GM18520 (cell line): ENCODE measurements at regions not wholly inside any gene's neighbourhood (a gene's known extent, or its start where the extent isn't known, plus 50 kb on each side); places are given as distances from the start of the nearest gene placed in this dataset.
"Not testable (repeated sequence)": the region's sequence is repeated elsewhere in the genome, so short reads cannot be mapped to it uniquely, and the experiment has no call there.

Experiments
- ATAC-seq: cut with Tn5 transposase; IDR thresholded peaks from one replicate; pipeline ENCODE4 v1.9.1; 2021; ENCODE audit not compliant: unreplicated experiment

DNA sequence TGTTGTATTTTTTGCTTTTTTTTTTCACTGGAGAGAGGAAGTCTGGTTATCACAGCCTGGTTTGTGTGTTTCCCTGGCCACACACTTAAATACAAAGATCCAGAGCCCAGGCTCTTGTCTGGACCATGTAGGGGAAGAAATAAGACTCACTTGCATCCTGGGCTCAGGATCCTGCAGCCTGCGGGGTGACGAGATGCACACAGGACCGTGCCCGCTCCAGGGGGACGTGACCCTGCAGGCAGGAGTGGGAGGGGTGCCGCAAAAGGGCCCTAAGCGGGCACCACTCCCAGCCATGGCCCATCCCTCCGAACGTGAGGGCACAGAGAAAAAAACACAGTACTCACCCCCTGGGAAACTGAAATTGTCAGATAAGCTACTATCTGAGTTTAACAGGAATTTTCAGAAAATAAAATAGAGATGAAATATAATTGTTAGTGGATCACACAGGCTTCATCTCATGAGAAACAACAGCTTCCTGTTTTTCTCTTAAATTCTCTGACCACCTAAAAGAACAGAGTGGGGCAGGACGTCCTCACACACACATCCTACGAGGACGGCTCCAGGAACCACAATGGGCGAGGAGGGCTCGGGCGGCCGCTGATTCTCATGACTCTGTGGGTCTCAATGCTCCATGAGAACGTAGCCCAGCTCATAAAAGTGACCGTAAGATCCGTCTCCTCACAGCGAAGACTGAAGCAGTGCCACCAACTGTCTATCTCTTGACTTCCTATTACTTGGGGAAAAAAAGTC is 142.6 kb upstream of the ALKAL2 start:
- ATAC-seq, result no peak

- ATAC-seq, result no peak
Measured at GRCh38 chr2:429575-430254, 141.8 kb upstream of the ALKAL2 start.

DNA sequence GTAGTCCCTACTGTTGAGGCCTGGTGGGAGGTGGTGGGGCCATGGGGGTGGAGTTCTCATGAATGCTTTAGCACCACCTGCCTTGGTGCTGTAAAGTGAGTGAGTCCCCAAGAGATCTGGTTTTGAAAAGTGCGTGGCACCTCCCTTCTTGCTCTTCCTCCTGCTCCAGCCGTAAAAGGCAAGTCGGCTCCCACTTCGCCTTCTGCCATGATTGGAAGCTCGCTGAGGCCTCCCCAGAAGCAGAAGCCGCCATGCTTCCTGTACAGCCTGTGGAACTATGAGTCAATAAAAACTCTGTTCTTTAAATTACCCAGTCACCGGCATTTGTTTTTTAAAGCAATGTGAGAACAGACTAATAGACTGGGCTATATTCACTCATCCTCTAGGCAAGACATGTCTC is 141.3 kb upstream of the ALKAL2 start:
- no peak for ATAC-seq

DNA sequence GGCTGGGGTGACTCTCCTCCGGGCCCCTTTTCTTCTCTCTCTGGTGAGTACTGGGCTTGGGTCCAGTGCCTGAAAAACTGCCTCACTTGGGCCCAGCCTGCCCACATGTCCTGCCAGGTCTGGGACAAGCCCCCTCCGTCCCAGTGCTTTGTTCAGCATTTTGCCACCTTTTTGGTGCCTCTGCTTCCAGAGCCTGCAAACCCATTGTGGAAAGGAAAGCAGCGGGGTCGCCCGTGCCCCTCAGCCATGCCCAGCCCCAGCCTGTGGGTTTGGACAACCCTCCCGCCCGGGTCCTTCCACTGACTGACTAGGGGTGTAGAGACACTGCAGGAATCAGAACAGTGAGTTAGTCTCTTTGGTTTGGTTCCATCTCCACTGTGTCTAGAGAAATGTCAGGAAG is 140.7 kb upstream of the ALKAL2 start:
- ATAC-seq, result no peak

GRCh38 chr2:426696-427095 is 138.8 kb upstream of the ALKAL2 start:
- not testable (repeated sequence) for ATAC-seq

GRCh38 chr2:425947-426346 is 138.1 kb upstream of the ALKAL2 start:
- ATAC-seq, result no peak

GRCh38 chr2:425243-425642 is 137.4 kb upstream of the ALKAL2 start:
- no peak for ATAC-seq

- ATAC-seq, result no peak
Measured at GRCh38 chr2:424306-425171, 136.6 kb upstream of the ALKAL2 start.

DNA sequence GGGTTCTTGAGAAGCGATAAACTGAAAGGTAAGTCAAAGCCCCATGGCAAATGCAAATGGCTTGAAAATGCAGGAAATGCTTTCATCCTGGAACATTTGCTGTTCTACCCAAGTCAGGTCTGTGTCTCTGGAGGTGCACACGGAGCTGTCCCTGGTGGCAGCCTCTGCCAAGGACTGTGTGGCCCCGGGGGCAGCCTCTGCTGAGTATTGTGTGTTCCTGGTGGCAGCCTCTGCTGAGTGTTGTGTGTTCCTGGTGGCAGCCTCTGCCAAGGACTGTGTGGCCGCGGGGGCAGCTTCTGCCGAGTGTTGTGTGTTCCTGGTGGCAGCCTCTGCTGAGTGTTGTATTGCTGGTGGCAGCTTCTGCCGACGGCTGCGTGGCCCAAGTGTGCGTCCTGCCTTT is 135.6 kb upstream of the ALKAL2 start:
- ATAC-seq, result no peak

DNA sequence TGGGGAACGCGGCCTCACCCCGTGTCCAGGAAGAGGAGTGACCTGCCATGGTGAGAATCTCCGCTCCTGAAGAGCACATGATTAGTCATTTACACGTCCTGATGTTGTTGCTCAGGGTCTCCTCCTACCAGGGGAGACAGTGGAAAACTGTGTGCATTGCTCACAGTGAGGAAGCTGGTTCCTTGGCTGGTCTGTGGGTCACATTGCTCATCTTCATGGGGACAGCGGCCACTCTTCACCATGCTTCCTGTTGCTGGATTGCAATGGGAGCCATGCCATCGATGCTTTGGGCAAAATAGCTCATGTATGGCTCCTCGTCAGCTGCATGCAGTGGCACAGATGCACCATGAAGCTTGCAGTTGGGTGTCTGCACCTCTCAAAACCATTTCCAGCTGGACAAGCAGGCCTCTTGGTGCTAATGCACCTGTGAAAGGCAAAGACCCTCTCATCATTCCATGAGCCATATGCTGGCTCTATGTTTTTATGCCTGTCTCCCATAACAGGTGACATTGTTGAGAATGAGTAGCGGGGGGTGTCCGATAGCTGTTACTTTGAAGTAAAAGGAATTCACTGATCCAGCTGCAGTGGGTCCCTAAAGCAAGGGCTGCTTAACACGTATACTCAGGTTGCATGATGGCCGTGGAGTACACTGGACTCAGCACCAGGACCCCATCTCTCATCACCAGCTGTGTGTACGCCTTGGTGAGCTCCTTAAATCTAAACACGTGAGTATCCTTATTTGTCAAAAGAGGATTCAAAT is 135.0 kb upstream of the ALKAL2 start:
- ATAC-seq, result no peak

DNA sequence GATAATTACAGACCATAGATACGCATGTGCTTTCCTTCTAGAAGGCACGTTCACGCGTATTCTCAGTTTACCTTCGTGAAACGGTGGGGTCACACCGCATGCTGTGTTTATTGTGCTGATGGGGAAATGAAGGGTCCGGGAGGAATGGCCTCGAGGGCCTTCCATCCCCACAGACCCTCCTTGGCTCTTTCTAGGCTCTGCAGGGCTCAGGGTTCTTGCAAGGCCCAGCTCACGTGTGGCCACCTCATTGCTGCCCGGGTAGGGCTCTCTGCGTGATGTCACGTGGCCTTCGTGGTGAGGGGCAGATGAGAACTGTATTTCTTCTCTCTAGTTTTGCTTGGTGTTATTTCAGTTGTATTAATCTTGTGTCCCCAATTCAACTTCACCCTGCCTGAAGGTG is 133.5 kb upstream of the ALKAL2 start:
- no peak for ATAC-seq

DNA sequence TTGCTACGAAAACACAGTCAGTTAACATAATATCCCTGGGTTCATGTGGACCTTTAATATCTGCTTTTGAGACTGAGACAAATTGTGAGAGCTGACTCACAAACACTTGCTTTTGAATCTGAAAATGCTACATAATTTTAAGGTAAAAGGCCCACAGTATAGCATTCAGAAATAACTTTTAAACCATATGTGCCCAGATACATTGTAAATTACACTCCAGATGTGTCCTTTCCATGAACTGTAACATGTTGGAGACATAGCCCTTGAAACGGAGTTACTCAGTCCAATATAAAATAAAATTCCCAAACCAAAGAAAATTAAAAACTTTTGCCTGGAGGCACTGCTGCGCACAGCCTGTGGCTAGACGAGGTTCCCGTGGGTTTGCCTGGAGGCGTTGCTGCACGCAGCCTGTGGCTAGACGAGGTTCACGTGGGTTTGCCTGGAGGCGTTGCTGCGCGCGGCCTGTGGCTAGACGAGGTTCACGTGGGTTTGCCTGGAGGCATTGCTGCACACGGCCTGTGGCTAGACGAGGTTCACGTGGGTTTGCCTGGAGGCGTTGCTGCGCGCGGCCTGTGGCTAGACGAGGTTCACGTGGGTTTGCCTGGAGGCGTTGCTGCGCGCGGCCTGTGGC is 131.9 kb upstream of the ALKAL2 start:
- no peak for ATAC-seq

- ATAC-seq, result no peak
Measured at GRCh38 chr2:417662-418061, 129.8 kb upstream of the ALKAL2 start.

DNA sequence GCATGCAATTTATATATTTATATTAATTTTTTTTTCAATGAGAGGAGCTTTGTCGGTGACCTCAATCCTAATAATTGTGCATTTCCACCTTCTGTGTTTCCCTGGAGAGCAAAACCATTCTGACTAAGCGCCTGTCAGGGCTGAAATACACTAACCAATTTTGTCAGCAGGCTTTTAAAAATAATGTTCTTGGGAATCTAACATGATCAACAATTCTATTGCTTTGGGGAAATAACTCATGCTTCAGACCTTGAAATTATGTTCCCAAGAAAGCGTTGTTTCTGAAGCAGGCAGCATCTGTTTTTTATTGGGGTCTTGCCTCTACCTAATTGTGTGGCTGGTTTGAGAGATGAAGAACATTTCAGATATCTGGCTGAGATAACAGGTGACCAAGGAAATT is 129.1 kb upstream of the ALKAL2 start:
- ATAC-seq, result no peak

GRCh38 chr2:415986-416610 is 128.2 kb upstream of the ALKAL2 start:
- ATAC-seq, result no peak

- ATAC-seq, result no peak
Measured at GRCh38 chr2:409523-409922, 121.6 kb upstream of the ALKAL2 start.

DNA sequence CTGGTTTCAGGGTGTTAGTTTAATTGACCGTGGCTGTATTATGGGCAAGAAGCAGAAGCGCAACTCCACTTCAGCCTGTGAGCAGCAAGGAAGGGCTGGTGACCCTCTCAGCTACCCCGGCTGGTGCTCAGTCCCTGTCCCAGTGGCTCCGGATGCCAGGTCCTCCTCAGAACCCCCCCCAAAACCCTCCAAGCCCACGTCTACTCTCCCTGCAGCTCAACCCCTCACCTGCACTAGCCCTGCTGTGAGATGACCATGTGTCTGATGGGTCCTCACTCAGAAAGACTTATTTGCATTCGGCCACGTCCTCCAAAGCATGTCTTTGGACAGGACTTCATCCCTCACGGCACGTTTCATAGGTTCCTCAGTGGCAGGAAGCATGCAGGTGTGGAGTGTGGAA is 119.7 kb upstream of the ALKAL2 start:
- ATAC-seq, result no peak

- ATAC-seq, result no peak
Measured at GRCh38 chr2:406876-407275, 119.0 kb upstream of the ALKAL2 start.

GRCh38 chr2:406231-406630 is 118.3 kb upstream of the ALKAL2 start:
- ATAC-seq, result no peak

GRCh38 chr2:404581-404980 is 116.7 kb upstream of the ALKAL2 start:
- no peak for ATAC-seq
